ENCODE measurements at regions not wholly inside any gene's neighbourhood (a gene's known extent, or its start where the extent isn't known, plus 50 kb on each side); places are given as distances from the start of the nearest gene placed in this dataset.
A peak's percentile ranks its signal among the peaks of the same experiment; 100 is the strongest.

GRCh38 chr2:125397535-125398251, 1258.3 kb upstream of the GYPC start (continued):
- TF ChIP-seq PRDM15 (CRISPR knock-in tag; IDR thresholded peaks at IDR 0.05) (no peak), YY1 (IDR thresholded peaks at IDR 0.05; ENCODE audit: low read depth, low read length) (no peak), SUPT20H (IDR thresholded peaks at IDR 0.05; ENCODE audit: borderline replicate concordance, control insufficient read depth, low read depth, low read length) (no peak), ZBTB4 (CRISPR knock-in tag; IDR thresholded peaks at IDR 0.05) (no peak), MXI1 (IDR thresholded peaks at IDR 0.05; ENCODE audit: low read depth, low read length) (0 out of 2 replicates have a peak, but pooled peaks have one; percentile 28), NR2F1 (conservative IDR thresholded peaks at IDR 0.05) (peak; percentile 59; the same call in 1 of the 2 replicates), BCLAF1 (IDR thresholded peaks at IDR 0.05) (no peak), EED (IDR thresholded peaks at IDR 0.05; ENCODE audit: low read depth) (peak; percentile 82), HSF1 (IDR thresholded peaks at IDR 0.05; ENCODE audit: low read depth, low read length) (no peak), SREBF2 (IDR thresholded peaks at IDR 0.05; ENCODE audit: low read length) (no peak), CHD4 (IDR thresholded peaks at IDR 0.05) (no peak), ATF7 (IDR thresholded peaks at IDR 0.05; ENCODE audit: low read depth) (peak; percentile 59; the same call in 1 of the 2 replicates), ZNF217 (IDR thresholded peaks at IDR 0.05) (no peak), POLR2A (IDR thresholded peaks at IDR 0.05; ENCODE audit: low read depth, low read length) (no peak)

All from GM12878 (cell line).